ENCODE measurements at regions not wholly inside any gene's neighbourhood (a gene's known extent, or its start where the extent isn't known, plus 50 kb on each side); places are given as distances from the start of the nearest gene placed in this dataset.

- TF ChIP-seq EZH2phosphoT487 (IDR thresholded peaks at IDR 0.05; ENCODE audit: borderline replicate concordance, low read depth, low read length) (no peak), CTCF (conservative IDR thresholded peaks at IDR 0.05; ENCODE audit: low read length) (no peak)
- H3K9me2 ChIP-seq (ENCODE audit: insufficient read depth, low read length), result no peaks in the 10 kb centered on the region
- no peak overlapping the region for H3K4me3 ChIP-seq (ENCODE audit: low read depth, low read length, poor library complexity, severe bottlenecking)
- H4K20me1 ChIP-seq (ENCODE audit: insufficient read depth, low read length), result no peaks in the 10 kb centered on the region
- H3K4me1 ChIP-seq (ENCODE audit: insufficient read depth, low read length, poor library complexity, severe bottlenecking), result no peaks in the 10 kb centered on the region
- ChIA-PET CTCF (ENCODE audit: unreplicated experiment) (no interaction called here), POLR2A (no interaction called here)
- H3K9me3 ChIP-seq (ENCODE audit: low read length), result no peaks in the 10 kb centered on the region
- BruUV-seq (replicated peaks), result no TSS peak
- no peak overlapping the region for H2AFZ ChIP-seq (ENCODE audit: low read length)
- no peaks in the 10 kb centered on the region for H3K36me3 ChIP-seq (ENCODE audit: insufficient read depth, low read length)
- intact Hi-C loops (cut with micrococcal nuclease; ENCODE audit: unreplicated experiment), result no loop called here
- H3K4me2 ChIP-seq (ENCODE audit: low read length), result no peak overlapping the region
- DNase-seq (ENCODE audit: low spot score), result no peak
- H3K27ac ChIP-seq (ENCODE audit: low read depth, low read length, poor library complexity, severe bottlenecking), result no peak overlapping the region
- no peaks in the 10 kb centered on the region for H3K79me2 ChIP-seq (ENCODE audit: insufficient read depth, low read depth, low read length)
These were observed 1093.9 kb upstream of the CDH6 start for GRCh38 chr5:30099634-30100033.

DNA sequence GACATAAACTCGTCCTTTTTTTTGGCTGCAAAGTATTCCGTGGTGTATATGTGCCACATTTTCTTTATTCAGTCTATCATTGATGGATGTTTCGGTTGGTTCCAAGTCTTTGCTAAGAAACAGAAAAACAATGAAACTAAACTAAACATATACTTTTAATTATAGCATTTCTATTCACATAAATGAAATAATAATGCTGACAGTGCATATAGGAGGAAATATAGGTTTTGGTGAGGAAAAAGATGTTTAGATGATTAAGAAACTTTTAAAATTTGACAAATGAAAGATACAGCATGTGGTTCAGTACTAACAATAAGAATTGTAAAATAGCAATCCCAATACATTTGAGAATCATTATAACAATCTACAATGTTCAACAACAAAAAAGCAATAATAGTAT is 1094.5 kb upstream of the CDH6 start:
- Histone ChIP-seq H3K79me2 (ENCODE audit: insufficient read depth, low read depth, low read length) (no peaks in the 10 kb centered on the region), H3K4me1 (ENCODE audit: insufficient read depth, low read length, poor library complexity, severe bottlenecking) (no peaks in the 10 kb centered on the region), H3K27ac (ENCODE audit: low read depth, low read length, poor library complexity, severe bottlenecking) (no peak overlapping the region), H3K9me3 (ENCODE audit: low read length) (no peaks in the 10 kb centered on the region), H3K36me3 (ENCODE audit: insufficient read depth, low read length) (no peaks in the 10 kb centered on the region), H3K4me3 (ENCODE audit: low read depth, low read length, poor library complexity, severe bottlenecking) (no peak overlapping the region), H4K20me1 (ENCODE audit: insufficient read depth, low read length) (no peaks in the 10 kb centered on the region), H3K4me2 (ENCODE audit: low read length) (no peak overlapping the region), H3K9me2 (ENCODE audit: insufficient read depth, low read length) (no peaks in the 10 kb centered on the region), H2AFZ (ENCODE audit: low read length) (no peak overlapping the region)
- BruUV-seq (replicated peaks), result no TSS peak
- no peak for TF ChIP-seq EZH2phosphoT487 (IDR thresholded peaks at IDR 0.05; ENCODE audit: borderline replicate concordance, low read depth, low read length)
- no peak for TF ChIP-seq CTCF (conservative IDR thresholded peaks at IDR 0.05; ENCODE audit: low read length)
- POLR2A ChIA-PET, result no interaction called here
- CTCF ChIA-PET (ENCODE audit: unreplicated experiment), result no interaction called here
- DNase-seq (ENCODE audit: low spot score), result no peak
- intact Hi-C loops (cut with micrococcal nuclease; ENCODE audit: unreplicated experiment), result no loop called here

GRCh38 chr5:30092548-30092947 is 1100.9 kb upstream of the CDH6 start:
- Histone ChIP-seq H3K4me2 (ENCODE audit: low read length) (no peak overlapping the region), H4K20me1 (ENCODE audit: insufficient read depth, low read length) (no peaks in the 10 kb centered on the region), H3K27ac (ENCODE audit: low read depth, low read length, poor library complexity, severe bottlenecking) (no peak overlapping the region), H3K9me3 (ENCODE audit: low read length) (no peaks in the 10 kb centered on the region), H3K36me3 (ENCODE audit: insufficient read depth, low read length) (no peaks in the 10 kb centered on the region), H3K4me1 (ENCODE audit: insufficient read depth, low read length, poor library complexity, severe bottlenecking) (no peaks in the 10 kb centered on the region), H3K4me3 (ENCODE audit: low read depth, low read length, poor library complexity, severe bottlenecking) (no peak overlapping the region), H3K9me2 (ENCODE audit: insufficient read depth, low read length) (no peaks in the 10 kb centered on the region), H3K79me2 (ENCODE audit: insufficient read depth, low read depth, low read length) (no peaks in the 10 kb centered on the region), H2AFZ (ENCODE audit: low read length) (no peak overlapping the region)
- BruUV-seq (replicated peaks), result no TSS peak
- intact Hi-C loops (cut with micrococcal nuclease; ENCODE audit: unreplicated experiment), result no loop called here
- CTCF ChIA-PET (ENCODE audit: unreplicated experiment), result no interaction called here
- DNase-seq (ENCODE audit: low spot score), result no peak
- POLR2A ChIA-PET, result interaction anchor here (0.6 kb wide), 1 partner anchor 32 kb away, joined by 4 read pairs; no protein-coding TSS in a partner anchor
- TF ChIP-seq CTCF (conservative IDR thresholded peaks at IDR 0.05; ENCODE audit: low read length) (no peak), EZH2phosphoT487 (IDR thresholded peaks at IDR 0.05; ENCODE audit: borderline replicate concordance, low read depth, low read length) (no peak)

Data from OCI-LY7 (cell line).